ENCODE measurements at regions not wholly inside any gene's neighbourhood (a gene's known extent, or its start where the extent isn't known, plus 50 kb on each side); places are given as distances from the start of the nearest gene placed in this dataset.

DNA sequence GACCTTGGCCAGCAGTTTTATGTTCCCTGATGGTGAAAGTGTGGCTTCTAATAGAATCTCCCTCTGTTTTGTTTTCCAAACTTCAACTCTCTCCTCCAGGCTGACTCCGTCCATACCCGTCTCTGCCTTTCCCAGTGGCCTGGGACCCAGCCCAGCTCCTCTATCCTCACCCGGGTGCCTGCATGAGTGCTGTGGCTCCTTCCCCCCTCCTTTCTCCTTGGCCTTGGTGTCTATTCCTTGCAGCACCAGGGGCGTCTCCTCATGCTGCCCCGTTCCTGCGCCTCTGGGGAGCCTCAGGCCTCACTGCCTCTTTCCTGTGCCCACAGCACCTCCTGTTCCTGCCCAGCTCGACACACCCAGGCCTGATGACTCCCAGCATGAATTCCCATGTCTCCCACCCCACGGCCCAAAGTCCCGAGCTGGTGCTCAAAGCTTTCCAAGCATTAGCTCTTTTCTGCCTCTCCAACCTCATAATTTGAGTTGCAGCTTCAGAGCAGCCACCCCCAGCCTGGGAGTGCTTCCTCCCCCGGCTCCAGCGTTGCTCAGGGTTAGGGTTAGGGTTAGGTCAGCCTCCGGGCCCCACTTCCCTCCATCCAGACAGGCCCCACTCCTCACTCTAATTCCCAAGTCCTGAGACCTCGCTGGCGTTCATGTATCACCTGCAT lies 56.3 kb upstream of the AFDN start:
- 86 to 91% methylated on average over 13 to 14 of the region's 14 CpGs for WGBS, 2 donors
- intact Hi-C loops (cut with DNase I; ENCODE audit: low total_unique reads): no loop called here

DNA sequence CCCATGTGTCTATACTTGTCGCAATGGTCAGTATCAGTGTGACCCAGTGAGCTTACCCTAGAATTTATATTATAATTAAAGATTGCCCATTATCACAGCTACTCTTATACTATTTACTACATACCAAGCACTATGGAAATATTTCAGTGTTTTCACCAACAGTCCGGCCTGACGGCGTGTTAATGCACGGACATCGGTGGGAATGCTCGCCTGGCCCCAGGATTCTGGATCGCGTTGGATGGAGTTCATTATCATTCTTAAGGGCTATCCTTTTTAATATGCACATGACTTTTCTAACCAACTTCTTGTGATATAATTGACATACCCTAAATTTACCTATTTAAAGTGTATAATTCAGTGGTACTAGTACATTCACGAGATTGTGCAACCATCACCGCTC lies 51.8 kb upstream of the AFDN start:
- H3K4me1 ChIP-seq: no peaks in the 10 kb centered on the region
- 94 to 95% methylated on average over 11 of the region's 11 CpGs for WGBS, 2 donors
- no peak overlapping the region for H3K27ac ChIP-seq
- no peak for TF ChIP-seq POLR2A (IDR thresholded peaks at IDR 0.05)
- TF ChIP-seq, protein P1, sequence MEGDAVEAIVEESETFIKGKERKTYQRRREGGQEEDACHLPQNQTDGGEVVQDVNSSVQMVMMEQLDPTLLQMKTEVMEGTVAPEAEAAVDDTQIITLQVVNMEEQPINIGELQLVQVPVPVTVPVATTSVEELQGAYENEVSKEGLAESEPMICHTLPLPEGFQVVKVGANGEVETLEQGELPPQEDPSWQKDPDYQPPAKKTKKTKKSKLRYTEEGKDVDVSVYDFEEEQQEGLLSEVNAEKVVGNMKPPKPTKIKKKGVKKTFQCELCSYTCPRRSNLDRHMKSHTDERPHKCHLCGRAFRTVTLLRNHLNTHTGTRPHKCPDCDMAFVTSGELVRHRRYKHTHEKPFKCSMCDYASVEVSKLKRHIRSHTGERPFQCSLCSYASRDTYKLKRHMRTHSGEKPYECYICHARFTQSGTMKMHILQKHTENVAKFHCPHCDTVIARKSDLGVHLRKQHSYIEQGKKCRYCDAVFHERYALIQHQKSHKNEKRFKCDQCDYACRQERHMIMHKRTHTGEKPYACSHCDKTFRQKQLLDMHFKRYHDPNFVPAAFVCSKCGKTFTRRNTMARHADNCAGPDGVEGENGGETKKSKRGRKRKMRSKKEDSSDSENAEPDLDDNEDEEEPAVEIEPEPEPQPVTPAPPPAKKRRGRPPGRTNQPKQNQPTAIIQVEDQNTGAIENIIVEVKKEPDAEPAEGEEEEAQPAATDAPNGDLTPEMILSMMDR (IDR thresholded peaks at IDR 0.05): no peak
- no peaks in the 10 kb centered on the region for H3K9me3 ChIP-seq
- intact Hi-C loops (cut with DNase I; ENCODE audit: low total_unique reads): no loop called here
- H3K27me3 ChIP-seq: no peaks in the 10 kb centered on the region
- H3K4me3 ChIP-seq: no peak overlapping the region
- no peak for DNase-seq
- H3K36me3 ChIP-seq (ENCODE audit: low read depth, missing control alignments): no peaks in the 10 kb centered on the region

More for the DNA sequence above, 56.3 kb upstream of the AFDN start:
- TF ChIP-seq, protein P1 (IDR thresholded peaks at IDR 0.05): no peak
- no peak for TF ChIP-seq POLR2A (IDR thresholded peaks at IDR 0.05)
- no peaks in the 10 kb centered on the region for H3K36me3 ChIP-seq (ENCODE audit: low read depth, missing control alignments)
- no peaks in the 10 kb centered on the region for H3K27me3 ChIP-seq
- no peaks in the 10 kb centered on the region for H3K9me3 ChIP-seq
- no peak for DNase-seq
- H3K27ac ChIP-seq: no peak overlapping the region
- no peaks in the 10 kb centered on the region for H3K4me1 ChIP-seq
- H3K4me3 ChIP-seq: no peak overlapping the region

DNA sequence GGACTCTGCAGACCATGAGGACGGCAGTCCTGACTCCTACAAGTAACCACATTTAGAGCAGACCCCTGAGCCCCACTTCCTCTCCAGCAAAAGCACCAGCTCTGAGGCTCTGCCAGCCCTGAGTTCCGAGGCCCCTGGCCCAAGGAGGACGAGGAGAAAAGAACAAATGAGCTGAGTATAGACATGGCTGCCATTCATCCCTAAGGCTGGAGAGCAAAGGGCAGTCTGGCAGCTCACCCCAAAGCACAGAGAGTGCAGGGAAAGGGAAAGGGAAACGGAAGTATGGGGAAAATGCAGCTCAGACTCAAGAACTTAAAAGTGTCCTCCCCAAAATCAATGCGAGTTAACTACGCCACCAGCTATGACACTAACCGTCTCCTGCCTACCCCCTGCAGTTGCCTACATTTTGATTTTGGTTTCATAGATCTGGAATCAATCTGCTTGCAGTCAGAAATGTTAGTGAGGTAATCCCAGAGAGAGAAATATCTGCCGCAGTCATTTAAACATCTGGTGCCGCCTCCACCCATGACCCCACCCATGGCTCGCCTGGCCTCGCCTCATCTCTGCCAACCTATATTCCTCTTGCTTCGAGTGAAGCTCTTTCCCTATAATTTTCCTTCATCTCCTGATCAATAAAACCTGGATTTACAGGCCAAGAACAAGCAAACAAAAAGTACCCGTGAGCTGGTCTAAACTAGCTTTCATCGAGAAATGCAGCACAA lies 49.6 kb upstream of the AFDN start:
- intact Hi-C loops (cut with DNase I; ENCODE audit: low total_unique reads): no loop called here
- TF ChIP-seq POLR2A (IDR thresholded peaks at IDR 0.05): no peak
- TF ChIP-seq, protein P1 (IDR thresholded peaks at IDR 0.05): no peak
- Histone ChIP-seq H3K4me1 (no peaks in the 10 kb centered on the region), H3K27ac (no peak overlapping the region), H3K4me3 (no peak overlapping the region), H3K27me3 (no peaks in the 10 kb centered on the region), H3K36me3 (ENCODE audit: low read depth, missing control alignments) (no peaks in the 10 kb centered on the region), H3K9me3 (no peaks in the 10 kb centered on the region)
- 89 to 90% methylated on average over 14 of the region's 14 CpGs for WGBS, 2 donors
- no peak for DNase-seq
